HFFc6 (cell line): ENCODE measurements at regions not wholly inside any gene's neighbourhood (a gene's known extent, or its start where the extent isn't known, plus 50 kb on each side); places are given as distances from the start of the nearest gene placed in this dataset.

Experiments used
- DNase-seq: peaks from one replicate; pipeline ENCODE4 v3.0.0-alpha.2; 2018
- H3K27ac Mint-ChIP-seq: 2 replicates; pipeline ENCODE4 v1.8.0; 2020; ENCODE audit warnings: mild to moderate bottlenecking, mixed read lengths
- H3K27me3 Mint-ChIP-seq: 2 replicates; pipeline ENCODE4 v1.8.0; 2021; ENCODE audit warnings: mild to moderate bottlenecking, moderate library complexity, mixed read lengths; ENCODE audit not compliant: insufficient read depth
- H3K36me3 Mint-ChIP-seq: 2 replicates; pipeline ENCODE4 v1.8.0; 2021; ENCODE audit warnings: low read depth, mixed read lengths
- H3K4me1 Mint-ChIP-seq: 2 replicates; pipeline ENCODE4 v1.8.0; 2020; ENCODE audit warnings: low read depth, mixed read lengths
- H3K4me3 Mint-ChIP-seq: 2 replicates; pipeline ENCODE4 v1.8.0; 2020; ENCODE audit warnings: mild to moderate bottlenecking, moderate library complexity, mixed read lengths
- H3K9me3 Mint-ChIP-seq: 2 replicates; pipeline ENCODE4 v1.8.0; 2020; ENCODE audit warnings: mild to moderate bottlenecking, mixed read lengths
- TF ChIP-seq, protein P1 (sequence below): fragments of 200-600 bp; sonication (generic); IDR thresholded peaks from 2 replicates; pipeline ENCODE4 v1.5.0; 2021; ENCODE audit warnings: antibody characterized with exemption, mild to moderate bottlenecking

DNA sequence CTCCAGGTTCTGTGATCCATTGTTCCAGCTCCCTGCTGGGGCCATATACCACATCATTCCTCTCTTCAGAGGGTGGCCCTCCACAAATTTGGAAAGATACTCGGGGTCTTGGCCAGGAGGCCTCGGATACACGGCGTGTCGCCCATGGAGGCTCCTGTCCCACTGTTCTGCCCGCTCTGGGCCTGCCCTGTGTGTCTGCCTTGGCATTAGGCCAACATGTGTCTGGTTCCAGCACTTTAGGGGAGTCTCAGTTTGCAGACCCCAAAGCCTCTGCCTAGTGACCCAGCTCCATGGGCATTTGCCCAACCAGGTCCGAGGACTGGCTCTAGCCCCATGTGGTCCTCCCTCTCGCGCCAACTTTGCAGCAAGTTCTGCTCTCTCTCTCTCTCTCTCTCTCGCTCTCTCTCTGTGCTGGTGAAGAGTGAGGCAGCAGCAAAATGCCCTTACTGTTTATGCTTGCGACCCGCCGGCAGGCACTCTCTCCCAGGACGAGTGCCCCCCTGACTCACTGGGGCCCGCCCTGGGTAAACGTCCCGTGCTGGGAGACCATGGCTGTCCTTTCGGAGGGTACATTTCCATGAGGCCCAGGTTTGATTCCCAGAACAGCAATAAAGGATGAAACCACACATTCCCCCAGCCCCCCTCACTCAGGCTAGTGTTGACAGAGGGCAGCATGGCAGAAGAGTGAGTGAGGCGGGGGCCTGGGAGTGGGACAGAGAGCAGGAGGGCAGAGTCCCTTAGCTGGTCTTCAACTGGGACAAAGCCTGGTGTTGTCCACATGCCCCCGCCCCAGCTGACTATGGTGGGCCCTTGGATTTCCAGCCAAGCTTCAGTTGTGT, 77.9 kb downstream of the ISG20 start:
- Mint-ChIP-seq H3K4me1 (no peaks in the 10 kb centered on the region), H3K36me3 (no peaks in the 10 kb centered on the region), H3K27me3 (peaks cover 45% of the 10 kb centered on the region), H3K9me3 (no peaks in the 10 kb centered on the region), H3K27ac (no peak overlapping the region), H3K4me3 (no peak overlapping the region)
- TF ChIP-seq, protein P1, sequence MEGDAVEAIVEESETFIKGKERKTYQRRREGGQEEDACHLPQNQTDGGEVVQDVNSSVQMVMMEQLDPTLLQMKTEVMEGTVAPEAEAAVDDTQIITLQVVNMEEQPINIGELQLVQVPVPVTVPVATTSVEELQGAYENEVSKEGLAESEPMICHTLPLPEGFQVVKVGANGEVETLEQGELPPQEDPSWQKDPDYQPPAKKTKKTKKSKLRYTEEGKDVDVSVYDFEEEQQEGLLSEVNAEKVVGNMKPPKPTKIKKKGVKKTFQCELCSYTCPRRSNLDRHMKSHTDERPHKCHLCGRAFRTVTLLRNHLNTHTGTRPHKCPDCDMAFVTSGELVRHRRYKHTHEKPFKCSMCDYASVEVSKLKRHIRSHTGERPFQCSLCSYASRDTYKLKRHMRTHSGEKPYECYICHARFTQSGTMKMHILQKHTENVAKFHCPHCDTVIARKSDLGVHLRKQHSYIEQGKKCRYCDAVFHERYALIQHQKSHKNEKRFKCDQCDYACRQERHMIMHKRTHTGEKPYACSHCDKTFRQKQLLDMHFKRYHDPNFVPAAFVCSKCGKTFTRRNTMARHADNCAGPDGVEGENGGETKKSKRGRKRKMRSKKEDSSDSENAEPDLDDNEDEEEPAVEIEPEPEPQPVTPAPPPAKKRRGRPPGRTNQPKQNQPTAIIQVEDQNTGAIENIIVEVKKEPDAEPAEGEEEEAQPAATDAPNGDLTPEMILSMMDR, result no peak
- DNase-seq, result no peak

DNA sequence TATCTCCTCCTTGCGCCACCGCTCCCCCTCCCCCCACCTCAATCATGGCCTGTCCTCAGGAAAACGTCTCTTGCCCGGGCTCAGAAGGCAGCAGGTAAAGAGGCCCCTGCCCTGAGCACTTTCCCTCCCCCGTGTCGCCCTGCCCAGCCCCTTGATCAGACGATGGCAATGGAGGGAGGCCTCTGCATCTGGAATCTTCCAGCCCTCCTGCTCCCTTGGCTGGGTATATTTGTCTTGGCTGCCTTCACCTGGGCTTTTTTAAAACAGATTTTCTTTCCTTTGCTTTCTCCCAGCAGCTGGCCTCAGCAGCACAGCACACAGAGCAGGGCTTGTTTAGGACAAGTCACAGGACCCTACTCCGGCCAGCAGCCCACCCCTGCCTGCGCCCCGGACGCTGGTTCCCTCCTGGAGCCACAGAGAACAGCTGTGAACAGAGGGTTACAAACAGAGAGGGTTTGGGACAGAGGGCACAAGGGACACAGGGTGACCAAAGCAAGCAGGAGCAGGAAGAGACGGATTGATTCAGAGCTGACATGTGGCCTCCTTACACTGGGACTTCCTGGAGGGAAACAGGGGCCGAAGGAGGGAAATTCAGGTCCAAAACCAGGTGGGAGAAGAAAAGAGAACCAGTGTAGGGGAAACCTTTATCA, 78.7 kb downstream of the ISG20 start:
- no peaks in the 10 kb centered on the region for H3K36me3 Mint-ChIP-seq
- H3K9me3 Mint-ChIP-seq, result no peaks in the 10 kb centered on the region
- H3K4me3 Mint-ChIP-seq, result no peak overlapping the region
- TF ChIP-seq, protein P1, result no peak
- no peak overlapping the region for H3K27ac Mint-ChIP-seq
- H3K4me1 Mint-ChIP-seq, result no peaks in the 10 kb centered on the region
- no peak for DNase-seq
- peaks cover 45% of the 10 kb centered on the region for H3K27me3 Mint-ChIP-seq

DNA sequence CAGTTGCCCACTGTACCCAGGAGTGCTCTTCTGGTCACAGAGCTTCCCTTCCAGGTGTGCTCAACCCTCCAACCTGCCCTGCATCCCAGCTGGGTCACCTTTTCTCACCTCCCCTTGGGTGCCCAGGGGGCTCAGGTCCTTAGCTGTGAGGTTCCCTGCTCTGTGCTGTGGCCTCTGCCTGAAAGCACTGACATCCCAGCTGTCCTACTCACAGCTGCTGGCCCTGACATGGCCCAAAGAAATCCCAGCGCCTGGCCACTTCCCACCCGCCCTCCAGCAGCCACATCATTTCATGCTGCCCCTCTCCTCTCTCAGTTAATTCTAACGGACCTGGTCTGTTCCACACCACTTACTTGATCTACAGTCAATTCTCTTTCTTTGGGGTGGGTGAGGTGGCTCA, 79.9 kb downstream of the ISG20 start:
- H3K27me3 Mint-ChIP-seq, result peaks cover 34% of the 10 kb centered on the region
- no peaks in the 10 kb centered on the region for H3K36me3 Mint-ChIP-seq
- no peaks in the 10 kb centered on the region for H3K4me1 Mint-ChIP-seq
- H3K9me3 Mint-ChIP-seq, result no peaks in the 10 kb centered on the region
- TF ChIP-seq, protein P1, result no peak
- no peak overlapping the region for H3K27ac Mint-ChIP-seq
- H3K4me3 Mint-ChIP-seq, result no peak overlapping the region
- DNase-seq, result no peak

DNA sequence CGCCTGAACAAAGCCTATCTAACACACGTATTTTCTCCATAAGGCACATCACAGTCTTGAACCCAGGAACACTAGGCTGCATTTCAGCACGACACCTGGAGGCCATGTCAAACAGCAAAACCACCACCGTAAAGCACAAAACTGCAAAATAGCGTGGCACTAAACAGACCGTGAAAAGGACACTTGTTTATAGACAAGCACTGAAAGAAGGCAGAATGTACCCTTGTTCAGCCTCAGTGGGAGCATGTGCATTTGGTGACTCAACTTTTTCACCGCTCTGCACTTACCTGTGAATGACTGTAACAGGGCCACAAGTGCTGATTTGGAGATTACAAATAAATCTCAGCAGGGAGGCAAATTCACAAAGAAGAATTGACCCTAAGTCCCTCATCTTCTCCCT, 80.8 kb downstream of the ISG20 start:
- Mint-ChIP-seq H3K4me1 (no peaks in the 10 kb centered on the region), H3K9me3 (no peaks in the 10 kb centered on the region), H3K4me3 (no peak overlapping the region), H3K27ac (no peak overlapping the region), H3K27me3 (peaks cover 36% of the 10 kb centered on the region), H3K36me3 (no peaks in the 10 kb centered on the region)
- DNase-seq, result no peak
- TF ChIP-seq, protein P1, result no peak

DNA sequence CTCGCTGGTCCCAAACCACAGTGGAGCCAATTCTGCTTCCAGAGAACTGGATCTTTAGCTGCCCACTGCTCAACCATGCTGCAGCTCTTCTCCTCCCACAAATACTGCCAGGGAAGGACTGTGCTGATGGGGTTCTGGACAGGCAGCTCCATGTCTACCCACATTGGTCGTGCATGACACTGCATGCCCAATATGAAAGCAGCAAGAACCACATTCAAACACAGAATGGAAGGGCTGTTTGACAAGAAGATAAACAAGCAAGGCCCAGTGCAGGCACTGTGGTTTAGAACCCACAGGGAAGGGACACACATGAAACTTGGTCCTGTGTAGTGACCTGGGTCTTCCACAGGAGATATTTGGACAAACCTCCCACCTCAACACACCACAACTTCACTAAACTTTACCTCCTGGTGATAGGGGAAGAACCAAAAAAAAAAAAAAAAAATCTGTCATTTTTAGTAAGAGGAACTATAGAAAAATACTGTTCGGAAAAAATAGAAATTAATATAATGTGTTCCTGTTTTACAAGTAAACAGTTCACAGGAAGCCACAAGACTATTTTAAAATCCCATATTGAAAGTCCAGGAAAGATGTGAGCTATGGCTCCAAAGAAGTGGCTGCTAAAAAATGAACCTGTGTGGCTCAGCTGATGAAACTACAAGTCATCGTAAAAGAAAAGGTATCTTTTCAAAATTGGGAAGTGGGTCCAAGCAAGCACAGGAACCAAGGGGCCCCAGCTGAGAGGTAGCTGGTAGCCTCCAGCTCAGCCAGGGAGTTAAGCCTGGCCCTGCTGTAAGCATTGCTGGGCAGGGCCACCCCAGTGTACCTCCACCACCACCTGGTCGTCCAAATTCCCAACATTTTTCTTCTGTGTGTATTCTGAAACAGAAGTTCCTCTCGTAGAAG, 77.7 kb upstream of the ACAN start:
- H3K4me3 Mint-ChIP-seq, result no peak overlapping the region
- H3K27me3 Mint-ChIP-seq, result peaks cover 45% of the 10 kb centered on the region
- H3K27ac Mint-ChIP-seq, result no peak overlapping the region
- H3K4me1 Mint-ChIP-seq, result no peaks in the 10 kb centered on the region
- TF ChIP-seq, protein P1, result no peak
- no peaks in the 10 kb centered on the region for H3K9me3 Mint-ChIP-seq
- DNase-seq, result no peak
- H3K36me3 Mint-ChIP-seq, result no peaks in the 10 kb centered on the region
